Right atrium auricular region (tissue), 2 donors: ENCODE measurements at regions not wholly inside any gene's neighbourhood (a gene's known extent, or its start where the extent isn't known, plus 50 kb on each side); places are given as distances from the start of the nearest gene placed in this dataset.

Experiments used
- DNase-seq: peaks from one replicate; pipeline ENCODE4 v3.0.0-alpha.2; 2019; ENCODE audit warnings: low spot score
- H3K27ac ChIP-seq, 2 donors: fragments of 200-600 bp; sonication (generic); 1 replicate in 1 of 2; 2 replicates in 1 of 2; pipeline ENCODE4 v1.5.1; 2016 to 2019
- H3K27me3 ChIP-seq, 2 donors: fragments of 200-600 bp; sonication (generic); one replicate each; pipeline versions ENCODE4 v1.5.1 to v1.6.0; 2017 to 2019
- H3K36me3 ChIP-seq: fragments of 200-600 bp; sonication (generic); one replicate; pipeline ENCODE4 v1.5.1; 2016
- H3K4me1 ChIP-seq, 2 donors: fragments of 200-600 bp; sonication (generic); one replicate each; pipeline versions ENCODE4 v1.5.1 to v1.6.0; 2017 to 2019
- H3K4me3 ChIP-seq, 2 donors: fragments of 200-600 bp; sonication (generic); 1 replicate in 1 of 2; 2 replicates in 1 of 2; pipeline ENCODE4 v1.5.1; 2017 to 2019; ENCODE audit warnings: mild to moderate bottlenecking in 1 of 2, moderate library complexity in 1 of 2
- H3K9me3 ChIP-seq, 2 donors: fragments of 200-600 bp; sonication (generic); one replicate each; pipeline ENCODE4 v1.5.1; 2019
- TF ChIP-seq, protein P1 (sequence below), 2 donors: fragments of 200-600 bp; sonication (generic); IDR thresholded peaks; one replicate each; pipeline ENCODE4 v1.5.1; 2019; ENCODE audit warnings: antibody characterized with exemption in 2 of 2

DNA sequence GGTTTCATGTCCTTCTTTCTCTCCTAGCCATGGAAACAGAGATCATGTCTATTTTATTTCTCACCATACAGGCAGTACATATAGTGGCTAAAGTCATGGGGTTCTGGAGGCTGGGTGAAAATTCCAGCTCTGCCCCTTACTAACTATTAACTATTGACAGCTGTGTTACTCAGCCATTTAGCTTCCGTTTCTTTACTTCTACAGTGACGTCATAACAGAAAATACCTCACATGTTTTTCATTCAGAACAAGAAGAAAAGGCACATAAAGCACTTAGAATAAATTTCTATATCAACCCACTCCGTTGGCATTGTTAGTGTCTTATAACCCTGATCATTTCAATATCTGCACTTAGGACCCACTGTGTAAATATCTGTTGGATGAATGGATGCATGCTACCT lies 1506.9 kb upstream of the TMEM132C start:
- Histone ChIP-seq H3K9me3 (peaks cover 0 to 19% of the 10 kb centered on the region in 2 donors), H3K4me1 (no peaks in the 10 kb centered on the region), H3K36me3 (no peaks in the 10 kb centered on the region), H3K27me3 (no peaks in the 10 kb centered on the region), H3K4me3 (no peak overlapping the region), H3K27ac (no peak overlapping the region)
- TF ChIP-seq, protein P1, sequence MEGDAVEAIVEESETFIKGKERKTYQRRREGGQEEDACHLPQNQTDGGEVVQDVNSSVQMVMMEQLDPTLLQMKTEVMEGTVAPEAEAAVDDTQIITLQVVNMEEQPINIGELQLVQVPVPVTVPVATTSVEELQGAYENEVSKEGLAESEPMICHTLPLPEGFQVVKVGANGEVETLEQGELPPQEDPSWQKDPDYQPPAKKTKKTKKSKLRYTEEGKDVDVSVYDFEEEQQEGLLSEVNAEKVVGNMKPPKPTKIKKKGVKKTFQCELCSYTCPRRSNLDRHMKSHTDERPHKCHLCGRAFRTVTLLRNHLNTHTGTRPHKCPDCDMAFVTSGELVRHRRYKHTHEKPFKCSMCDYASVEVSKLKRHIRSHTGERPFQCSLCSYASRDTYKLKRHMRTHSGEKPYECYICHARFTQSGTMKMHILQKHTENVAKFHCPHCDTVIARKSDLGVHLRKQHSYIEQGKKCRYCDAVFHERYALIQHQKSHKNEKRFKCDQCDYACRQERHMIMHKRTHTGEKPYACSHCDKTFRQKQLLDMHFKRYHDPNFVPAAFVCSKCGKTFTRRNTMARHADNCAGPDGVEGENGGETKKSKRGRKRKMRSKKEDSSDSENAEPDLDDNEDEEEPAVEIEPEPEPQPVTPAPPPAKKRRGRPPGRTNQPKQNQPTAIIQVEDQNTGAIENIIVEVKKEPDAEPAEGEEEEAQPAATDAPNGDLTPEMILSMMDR (IDR thresholded peaks at IDR 0.05): no peak
- DNase-seq: no peak

DNA sequence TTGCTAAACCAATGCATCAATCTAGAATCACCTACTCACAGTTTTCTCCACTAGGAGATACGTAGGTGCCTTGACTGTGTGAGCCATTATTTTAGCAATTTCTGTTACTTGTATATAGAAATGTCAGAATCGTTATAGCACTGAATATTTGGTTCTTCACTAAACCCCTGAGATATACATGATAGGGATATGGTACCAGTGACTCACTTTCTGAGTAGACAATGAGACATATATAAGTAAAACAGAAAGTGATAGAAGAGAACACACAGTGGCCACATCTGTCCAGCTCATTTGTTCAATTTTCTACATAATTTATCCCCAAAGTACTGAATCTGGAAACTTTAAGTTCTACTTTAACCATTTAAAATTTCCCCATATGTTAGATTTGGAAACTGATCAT lies 1505.5 kb upstream of the TMEM132C start:
- Histone ChIP-seq H3K4me3 (no peak overlapping the region), H3K9me3 (peaks cover 0 to 29% of the 10 kb centered on the region in 2 donors), H3K36me3 (no peaks in the 10 kb centered on the region), H3K27ac (no peak overlapping the region), H3K4me1 (no peaks in the 10 kb centered on the region), H3K27me3 (no peaks in the 10 kb centered on the region)
- DNase-seq: no peak
- TF ChIP-seq, protein P1 (IDR thresholded peaks at IDR 0.05): no peak

DNA sequence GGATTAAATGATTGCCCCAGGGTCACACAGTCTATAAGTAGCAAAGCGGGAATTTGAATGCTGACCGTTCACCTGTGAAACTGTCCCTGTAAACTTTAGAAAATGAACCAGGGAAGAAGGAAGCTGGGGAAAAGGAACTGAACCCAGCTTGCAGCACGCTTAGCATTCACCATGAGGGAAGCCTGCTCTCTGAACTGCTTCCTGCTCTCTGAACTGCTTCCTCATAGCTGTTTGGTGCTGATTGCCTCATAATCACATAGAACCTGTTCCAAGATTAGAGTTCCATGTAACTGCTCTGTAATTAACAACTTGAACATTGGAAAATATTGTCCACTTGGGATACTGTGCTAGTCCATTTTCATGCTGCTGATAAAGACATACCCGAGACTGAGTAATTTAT lies 1504.8 kb upstream of the TMEM132C start:
- TF ChIP-seq, protein P1 (IDR thresholded peaks at IDR 0.05): no peak
- no peak overlapping the region for H3K27ac ChIP-seq
- no peaks in the 10 kb centered on the region for H3K27me3 ChIP-seq
- H3K4me1 ChIP-seq: no peaks in the 10 kb centered on the region
- DNase-seq: no peak
- no peaks in the 10 kb centered on the region for H3K36me3 ChIP-seq
- H3K9me3 ChIP-seq: peaks cover 0 to 37% of the 10 kb centered on the region in 2 donors
- H3K4me3 ChIP-seq: no peak overlapping the region

DNA sequence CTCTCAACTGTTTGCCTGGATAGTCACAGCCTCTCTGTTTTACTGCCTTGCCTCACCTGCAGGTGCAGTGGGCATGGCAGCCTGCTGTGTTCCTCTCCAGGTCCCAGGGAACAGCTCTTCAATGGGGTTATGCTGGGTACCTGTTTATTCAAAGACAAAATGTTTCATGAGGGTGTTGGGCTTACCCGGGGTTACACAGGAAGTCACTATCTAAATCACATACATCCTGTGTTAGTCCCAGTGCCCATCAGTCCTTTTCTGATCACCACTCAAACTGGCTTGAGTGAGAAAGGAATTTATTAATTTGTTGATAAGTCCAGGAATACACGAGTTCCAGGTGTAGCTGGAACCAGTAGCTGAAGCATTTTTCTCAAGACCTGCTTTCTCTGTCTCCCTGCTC lies 1503.6 kb upstream of the TMEM132C start:
- no peaks in the 10 kb centered on the region for H3K4me1 ChIP-seq
- no peak overlapping the region for H3K27ac ChIP-seq
- no peaks in the 10 kb centered on the region for H3K27me3 ChIP-seq
- peaks cover 0 to 39% of the 10 kb centered on the region in 2 donors for H3K9me3 ChIP-seq
- H3K4me3 ChIP-seq: no peak overlapping the region
- no peak for DNase-seq
- TF ChIP-seq, protein P1 (IDR thresholded peaks at IDR 0.05): no peak
- H3K36me3 ChIP-seq: no peaks in the 10 kb centered on the region

DNA sequence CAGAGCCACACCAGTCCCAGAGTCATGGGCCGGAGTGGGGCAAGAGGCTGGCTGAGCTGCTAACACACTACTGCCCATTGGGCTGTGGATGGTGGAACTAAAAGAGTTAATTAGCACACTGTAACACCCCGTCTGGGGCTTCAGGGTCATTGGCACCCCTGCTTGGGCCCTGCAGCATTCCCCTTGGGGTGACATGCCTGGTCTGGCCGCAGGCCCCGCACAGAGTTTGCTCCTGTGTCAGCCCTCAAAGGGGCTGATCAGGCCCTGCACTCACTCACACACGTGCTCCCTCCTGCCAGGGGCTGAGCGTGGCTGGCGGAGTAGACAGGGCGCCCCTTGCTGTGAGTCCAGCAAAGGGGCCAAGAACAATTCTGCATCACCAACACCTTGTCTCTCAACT lies 1499.6 kb upstream of the TMEM132C start:
- DNase-seq: no peak
- H3K9me3 ChIP-seq: peaks cover 0 to 39% of the 10 kb centered on the region in 2 donors
- TF ChIP-seq, protein P1 (IDR thresholded peaks at IDR 0.05): no peak
- no peaks in the 10 kb centered on the region for H3K27me3 ChIP-seq
- no peaks in the 10 kb centered on the region for H3K36me3 ChIP-seq
- no peak overlapping the region for H3K4me3 ChIP-seq
- no peaks in the 10 kb centered on the region for H3K4me1 ChIP-seq
- no peak overlapping the region for H3K27ac ChIP-seq

DNA sequence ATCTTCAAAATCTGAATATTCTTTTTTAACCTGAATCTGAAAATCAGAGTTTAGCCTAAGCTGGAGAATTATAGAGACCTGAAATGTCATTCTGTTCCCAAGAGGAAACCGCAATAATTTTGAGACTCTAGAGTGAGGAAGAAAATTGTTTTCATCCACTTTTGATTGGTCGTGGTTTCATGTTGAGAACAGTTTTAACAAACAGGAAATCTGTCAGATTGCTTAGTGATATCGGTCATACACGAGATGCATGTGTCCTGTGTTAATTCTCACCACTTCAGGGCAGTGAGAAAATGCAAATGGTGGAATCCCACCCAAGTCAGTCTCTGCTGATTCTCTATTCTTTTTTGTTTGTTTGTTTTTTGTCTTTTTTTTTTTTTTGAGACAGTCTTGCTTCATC lies 1498.5 kb upstream of the TMEM132C start:
- H3K9me3 ChIP-seq: peaks cover 0 to 30% of the 10 kb centered on the region in 2 donors
- H3K4me3 ChIP-seq: no peak overlapping the region
- DNase-seq: no peak
- TF ChIP-seq, protein P1 (IDR thresholded peaks at IDR 0.05): no peak
- no peaks in the 10 kb centered on the region for H3K4me1 ChIP-seq
- no peaks in the 10 kb centered on the region for H3K36me3 ChIP-seq
- no peaks in the 10 kb centered on the region for H3K27me3 ChIP-seq
- no peak overlapping the region for H3K27ac ChIP-seq
